Sigmoid colon (tissue), 6 donors: ENCODE measurements at regions not wholly inside any gene's neighbourhood (a gene's known extent, or its start where the extent isn't known, plus 50 kb on each side); places are given as distances from the start of the nearest gene placed in this dataset.

Source experiments
- DNase-seq: peaks from one replicate; pipeline ENCODE4 v3.0.0-alpha.2; 2019
- H3K27ac ChIP-seq, 4 donors: fragments of 200-600 bp; sonication (generic); one replicate each; pipeline ENCODE4 v1.5.1; 2016 to 2019; ENCODE audit warnings: mild to moderate bottlenecking in 1 of 4
- H3K27me3 ChIP-seq, 3 donors: fragments of 200-600 bp; sonication (generic); one replicate each; pipeline ENCODE4 v1.5.1; 2019; ENCODE audit warnings: mild to moderate bottlenecking in 1 of 3
- H3K36me3 ChIP-seq, 4 donors: fragments of 200-600 bp; sonication (generic); one replicate each; pipeline ENCODE4 v1.5.1; 2016 to 2019
- H3K4me1 ChIP-seq, 4 donors: fragments of 200-600 bp; sonication (generic); one replicate each; pipeline ENCODE4 v1.5.1; 2017 to 2019
- H3K4me3 ChIP-seq, 4 donors: fragments of 200-600 bp; sonication (generic); one replicate each; pipeline ENCODE4 v1.5.1; 2017 to 2019; ENCODE audit warnings: mild to moderate bottlenecking in 2 of 4, moderate library complexity in 1 of 4
- H3K9me3 ChIP-seq, 4 donors: fragments of 200-600 bp in 3 of 4; sonication (generic) in 3 of 4; one replicate each; pipeline versions ENCODE4 v1.5.1 to v1.6.1; 2013 to 2019
- CTCF ChIP-seq, 4 experiments: fragments of 450-650 bp in 3 of 4; fragments of 200-600 bp in 1 of 4; IDR thresholded peaks; one replicate each; pipeline ENCODE4 v1.5.1; 2016 to 2019; ENCODE audit warnings: antibody characterized with exemption in 4 of 4, mild to moderate bottlenecking in 3 of 4, moderate library complexity in 2 of 4
- EP300 ChIP-seq, 4 donors: sonication (generic); formaldehyde crosslinking; IDR thresholded peaks; one replicate each; pipeline ENCODE4 v1.6.1; 2017; ENCODE audit warnings: antibody characterized with exemption in 4 of 4
- POLR2A ChIP-seq, 2 donors: fragments of 450-650 bp; IDR thresholded peaks; one replicate each; pipeline ENCODE4 v1.6.1; 2016; ENCODE audit warnings: antibody characterized with exemption in 2 of 2, mild to moderate bottlenecking in 2 of 2, moderate library complexity in 2 of 2
- POLR2AphosphoS5 ChIP-seq, 4 donors: sonication (generic); formaldehyde crosslinking; IDR thresholded peaks; one replicate each; pipeline ENCODE4 v1.6.1; 2017; ENCODE audit warnings: antibody characterized with exemption in 4 of 4
- WGBS, 2 donors: extraction: QIAGEN DNeasy Blood & Tissue Kit; methylation state at CpG; one replicate each; pipeline ENCODE4 v1.1.7; 2013; 5-methylcytosine and 5-hydroxymethylcytosine counted together
- intact Hi-C: fragments of 100-400 bp; cut with DNase I; formaldehyde crosslinking; loops from one replicate; pipeline ENCODE4 v1.15.1; 2023
- donor health status: healthy with polysubstance abuse.
- donor health status: healthy.

GRCh38 chr14:87323191-87323590 is 669.8 kb downstream of the GALC start:
- Histone ChIP-seq H3K4me1 (no peaks in the 10 kb centered on the region), H3K27ac (no peak overlapping the region), H3K4me3 (no peak overlapping the region), H3K36me3 (no peaks in the 10 kb centered on the region), H3K27me3 (no peaks in the 10 kb centered on the region), H3K9me3 (no peaks in the 10 kb centered on the region)
- intact Hi-C loops = no loop called here
- TF ChIP-seq POLR2A (IDR thresholded peaks at IDR 0.05) (no peak), EP300 (IDR thresholded peaks at IDR 0.05) (no peak), CTCF (IDR thresholded peaks at IDR 0.05) (no peak)
- DNase-seq = no peak
- 89 to 90% methylated on average over 2 of the region's 2 CpGs for WGBS, 2 donors

- H3K4me3 ChIP-seq = no peak overlapping the region
- no peaks in the 10 kb centered on the region for H3K4me1 ChIP-seq
- TF ChIP-seq EP300 (IDR thresholded peaks at IDR 0.05) (no peak), POLR2A (IDR thresholded peaks at IDR 0.05) (no peak), POLR2AphosphoS5 (IDR thresholded peaks at IDR 0.05) (no peak), CTCF (IDR thresholded peaks at IDR 0.05) (no peak)
- 86 to 92% methylated on average over 1 of the region's 1 CpG for WGBS, 2 donors
- no peak for DNase-seq
- no peaks in the 10 kb centered on the region for H3K9me3 ChIP-seq
- H3K27me3 ChIP-seq = no peaks in the 10 kb centered on the region
- no peaks in the 10 kb centered on the region for H3K36me3 ChIP-seq
- intact Hi-C loops = no loop called here
- no peak overlapping the region for H3K27ac ChIP-seq
These were observed 671.4 kb downstream of the GALC start for GRCh38 chr14:87321548-87321947.

- DNase-seq = no peak
- Histone ChIP-seq H3K36me3 (no peaks in the 10 kb centered on the region), H3K27ac (no peak overlapping the region), H3K27me3 (no peaks in the 10 kb centered on the region), H3K4me3 (no peak overlapping the region), H3K9me3 (peaks cover 0 to 4% (median 0%) of the 10 kb centered on the region in 4 donors), H3K4me1 (no peaks in the 10 kb centered on the region)
- 32 to 66% methylated on average over 3 of the region's 3 CpGs for WGBS, 2 donors
- intact Hi-C loops = no loop called here
- TF ChIP-seq POLR2AphosphoS5 (IDR thresholded peaks at IDR 0.05) = no peak
- no peak for TF ChIP-seq EP300 (IDR thresholded peaks at IDR 0.05)
- no peak for TF ChIP-seq CTCF (IDR thresholded peaks at IDR 0.05)
- no peak for TF ChIP-seq POLR2A (IDR thresholded peaks at IDR 0.05)
These were observed 680.1 kb downstream of the GALC start for GRCh38 chr14:87312894-87313205.

GRCh38 chr14:87312169-87312893 is 680.7 kb downstream of the GALC start:
- Histone ChIP-seq H3K4me3 (no peak overlapping the region), H3K27ac (no peak overlapping the region), H3K27me3 (no peaks in the 10 kb centered on the region), H3K9me3 (peaks cover 0 to 4% (median 0%) of the 10 kb centered on the region in 4 donors), H3K36me3 (no peaks in the 10 kb centered on the region), H3K4me1 (no peaks in the 10 kb centered on the region)
- no peak for DNase-seq
- TF ChIP-seq CTCF (IDR thresholded peaks at IDR 0.05) = no peak
- TF ChIP-seq EP300 (IDR thresholded peaks at IDR 0.05) = no peak
- TF ChIP-seq POLR2A (IDR thresholded peaks at IDR 0.05) = no peak
- TF ChIP-seq POLR2AphosphoS5 (IDR thresholded peaks at IDR 0.05) = no peak
- intact Hi-C loops = no loop called here
- WGBS, 2 donors = 37 to 72% methylated on average over 7 of the region's 7 CpGs

- intact Hi-C loops = no loop called here
- WGBS, 2 donors = 58 to 68% methylated on average over 2 of the region's 2 CpGs
- Histone ChIP-seq H3K4me1 (no peaks in the 10 kb centered on the region), H3K9me3 (peaks cover 0 to 4% (median 0%) of the 10 kb centered on the region in 4 donors), H3K4me3 (no peak overlapping the region), H3K27me3 (no peaks in the 10 kb centered on the region), H3K27ac (no peak overlapping the region), H3K36me3 (no peaks in the 10 kb centered on the region)
- no peak for DNase-seq
- TF ChIP-seq POLR2AphosphoS5 (IDR thresholded peaks at IDR 0.05) (no peak), POLR2A (IDR thresholded peaks at IDR 0.05) (no peak), EP300 (IDR thresholded peaks at IDR 0.05) (no peak)
These were observed 683.4 kb downstream of the GALC start for GRCh38 chr14:87309557-87309956.
